ENCODE measurements at regions not wholly inside any gene's neighbourhood (a gene's known extent, or its start where the extent isn't known, plus 50 kb on each side); places are given as distances from the start of the nearest gene placed in this dataset.

GRCh38 chr22:49270595-49271368 lies 556.9 kb downstream of the BRD1 start:
- no peak for DNase-seq (ENCODE audit: low spot score)
- Histone ChIP-seq H3K9me3 (no peaks in the 10 kb centered on the region), H3K27ac (no peak overlapping the region), H3K4me3 (no peak overlapping the region), H3K27me3 (no peaks in the 10 kb centered on the region), H3K4me1 (no peaks in the 10 kb centered on the region), H3K36me3 (no peaks in the 10 kb centered on the region)
- TF ChIP-seq CTCF (IDR thresholded peaks at IDR 0.05), result no peak

DNA sequence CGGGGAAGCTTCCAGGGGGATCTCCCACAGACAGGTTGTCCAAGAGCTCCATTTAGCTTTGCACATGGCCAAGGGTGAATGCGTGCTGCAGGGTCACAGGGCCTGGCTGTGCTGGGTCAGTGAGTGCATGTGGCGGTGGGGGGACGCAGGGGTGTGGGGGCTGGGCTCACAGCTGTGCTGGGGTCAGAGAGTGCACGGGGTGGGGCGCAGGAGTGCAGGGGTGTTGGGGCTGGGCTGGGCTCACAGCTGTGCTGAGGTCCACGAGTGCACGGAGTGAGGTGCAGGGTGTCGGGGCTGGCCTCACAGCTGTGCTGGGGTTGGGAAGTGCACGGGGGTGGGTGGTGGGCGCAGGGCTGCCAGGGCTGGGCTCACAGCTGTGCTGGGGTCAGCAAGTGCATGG lies 557.7 kb downstream of the BRD1 start:
- Histone ChIP-seq H3K27me3 (no peaks in the 10 kb centered on the region), H3K9me3 (no peaks in the 10 kb centered on the region)
- no peak for TF ChIP-seq CTCF (IDR thresholded peaks at IDR 0.05)

GRCh38 chr22:49269371-49269770 lies 558.3 kb downstream of the BRD1 start:
- no peaks in the 10 kb centered on the region for H3K9me3 ChIP-seq
- H3K27ac ChIP-seq, result no peak overlapping the region
- H3K27me3 ChIP-seq, result no peaks in the 10 kb centered on the region
- H3K4me3 ChIP-seq, result no peak overlapping the region
- no peak for DNase-seq (ENCODE audit: low spot score)
- no peaks in the 10 kb centered on the region for H3K4me1 ChIP-seq
- no peak for TF ChIP-seq CTCF (IDR thresholded peaks at IDR 0.05)
- no peaks in the 10 kb centered on the region for H3K36me3 ChIP-seq

More for the DNA sequence above, 557.7 kb downstream of the BRD1 start:
- H3K4me3 ChIP-seq, result no peak overlapping the region
- H3K27ac ChIP-seq, result no peak overlapping the region
- DNase-seq (ENCODE audit: low spot score), result no peak
- H3K36me3 ChIP-seq, result no peaks in the 10 kb centered on the region
- H3K4me1 ChIP-seq, result no peaks in the 10 kb centered on the region

GRCh38 chr22:49268924-49269323 lies 558.7 kb downstream of the BRD1 start:
- Histone ChIP-seq H3K4me1 (no peaks in the 10 kb centered on the region), H3K27ac (no peak overlapping the region), H3K36me3 (no peaks in the 10 kb centered on the region), H3K4me3 (no peak overlapping the region), H3K27me3 (no peaks in the 10 kb centered on the region), H3K9me3 (no peaks in the 10 kb centered on the region)
- no peak for TF ChIP-seq CTCF (IDR thresholded peaks at IDR 0.05)
- no peak for DNase-seq (ENCODE audit: low spot score)

DNA sequence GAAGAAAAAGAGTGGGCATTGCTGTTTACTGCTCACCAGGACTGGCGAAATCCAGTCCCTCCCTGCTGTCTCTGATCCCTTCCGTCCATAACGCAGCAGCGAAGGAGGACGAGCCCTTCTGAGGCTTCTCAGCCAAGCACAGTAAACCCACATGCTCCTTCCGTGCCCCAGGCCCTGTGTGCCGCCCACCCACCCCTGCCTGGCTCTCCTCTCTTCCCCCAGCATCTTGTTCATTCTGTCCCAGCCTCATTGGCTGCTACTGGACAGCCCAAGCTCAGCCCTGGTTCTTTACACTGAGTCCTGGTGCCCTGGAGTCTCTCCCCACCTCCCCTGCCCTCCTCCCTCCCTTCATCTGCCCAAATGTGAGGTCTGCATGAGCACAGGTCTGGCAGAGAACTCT lies 559.7 kb downstream of the BRD1 start:
- Histone ChIP-seq H3K4me3 (no peak overlapping the region), H3K4me1 (no peaks in the 10 kb centered on the region), H3K27ac (no peak overlapping the region), H3K27me3 (no peaks in the 10 kb centered on the region), H3K9me3 (no peaks in the 10 kb centered on the region), H3K36me3 (no peaks in the 10 kb centered on the region)
- TF ChIP-seq CTCF (IDR thresholded peaks at IDR 0.05), result no peak
- DNase-seq (ENCODE audit: low spot score), result no peak

All from right atrium auricular region (tissue), 2 donors.